ENCODE measurements at regions not wholly inside any gene's neighbourhood (a gene's known extent, or its start where the extent isn't known, plus 50 kb on each side); places are given as distances from the start of the nearest gene placed in this dataset.

DNA sequence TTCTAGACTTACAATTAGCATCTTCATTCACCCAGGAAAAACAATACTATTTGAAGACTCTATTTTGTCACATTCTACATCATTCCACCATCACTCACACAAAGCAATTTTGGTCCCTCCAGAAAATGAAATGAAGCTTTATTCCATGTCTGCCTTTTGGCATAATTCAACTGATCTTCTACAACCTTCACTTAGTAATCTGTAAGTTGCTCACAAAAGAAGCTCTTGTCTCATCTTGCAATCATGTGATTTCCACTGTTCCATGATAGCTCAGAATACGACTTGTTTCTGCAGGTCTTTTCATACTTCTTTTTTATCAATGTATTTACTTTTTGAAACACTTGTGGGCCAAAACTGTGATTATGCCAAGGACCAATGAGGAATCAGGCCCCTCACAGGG, 261.9 kb upstream of the NR4A3 start:
- no peak for DNase-seq

DNA sequence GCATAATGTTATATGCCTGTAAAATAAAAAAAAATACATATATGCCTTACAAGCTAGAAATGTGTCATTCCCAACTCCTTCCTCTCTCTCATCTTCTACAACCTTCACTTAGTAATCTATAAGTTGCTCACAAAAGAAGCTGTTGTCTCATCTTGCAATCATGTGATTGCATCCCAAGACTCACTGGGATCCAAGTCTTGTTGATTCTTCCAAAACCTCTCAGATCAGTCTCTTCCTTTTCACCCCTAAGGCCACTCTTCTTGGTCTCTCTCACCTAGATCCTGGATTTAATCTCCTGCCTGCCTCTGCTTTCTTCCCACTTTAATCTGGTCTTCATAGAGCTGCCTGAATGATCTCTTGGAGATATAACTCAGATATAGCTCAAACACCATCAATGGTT, 261.1 kb upstream of the NR4A3 start:
- no peak for DNase-seq

DNA sequence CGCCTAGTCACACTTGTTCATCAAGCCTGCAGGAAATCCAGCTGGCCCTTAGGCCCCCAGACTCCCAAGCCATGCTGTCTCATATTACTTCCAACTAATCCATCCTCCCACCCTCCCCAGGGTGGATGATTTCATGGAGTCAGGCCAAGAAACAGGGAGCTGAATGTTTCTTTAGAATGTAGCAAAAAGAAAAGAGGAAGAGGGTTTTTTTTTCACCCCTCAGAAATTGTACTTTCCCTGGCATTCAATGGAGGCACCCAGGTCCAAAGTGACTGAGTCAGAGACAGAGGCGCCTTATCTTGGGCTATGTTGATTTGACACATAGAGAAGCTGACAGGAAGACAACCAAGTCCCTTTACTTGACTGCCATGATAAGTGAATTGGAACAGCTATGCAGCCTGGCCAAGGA, 260.2 kb upstream of the NR4A3 start:
- no peak for DNase-seq

DNA sequence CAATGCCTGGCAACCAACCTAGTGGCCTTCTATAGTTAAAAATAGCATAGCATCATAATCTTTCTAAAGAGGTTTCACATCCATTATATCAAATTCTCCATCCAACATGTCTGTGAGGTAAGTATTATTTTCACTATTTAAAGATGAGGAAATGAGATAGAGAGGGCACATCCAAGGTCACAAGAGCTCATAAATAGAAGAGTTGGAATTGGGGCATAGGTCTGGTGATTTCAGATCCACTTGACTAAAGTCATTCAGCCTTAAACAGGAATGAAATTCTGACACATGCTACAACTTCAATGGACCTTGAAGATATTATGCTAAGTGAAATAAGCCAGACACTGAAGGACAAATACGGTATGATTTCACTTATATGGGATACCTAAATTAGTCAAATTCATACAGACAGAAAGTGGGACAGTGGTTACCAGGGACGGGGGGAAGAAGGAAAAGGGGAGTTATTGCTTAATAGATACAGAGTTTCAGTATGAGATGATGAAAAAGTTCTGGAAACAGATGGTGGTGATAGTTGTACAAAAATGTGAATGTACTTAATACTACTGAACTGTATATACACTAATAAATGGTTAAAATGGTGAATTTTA, 259.6 kb upstream of the NR4A3 start:
- DNase-seq = no peak

DNA sequence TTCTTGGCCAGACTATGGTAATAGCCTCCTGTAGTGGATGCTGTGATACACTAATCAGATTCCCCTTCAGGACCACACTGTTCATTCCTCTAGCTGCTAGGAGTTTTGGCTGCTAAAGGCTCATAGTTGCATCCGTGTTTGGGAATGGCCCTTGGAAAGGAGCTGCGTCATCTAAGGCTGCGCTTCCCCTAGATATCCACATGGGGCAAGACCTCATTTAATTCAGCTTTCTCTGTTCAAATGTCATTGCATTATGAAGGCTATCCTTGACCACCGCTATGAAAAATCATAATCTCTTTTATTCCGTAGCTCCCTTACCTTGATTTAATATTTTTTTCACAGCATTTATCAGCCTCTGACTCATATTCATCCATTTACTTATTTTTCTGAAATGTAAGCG, 258.3 kb upstream of the NR4A3 start:
- DNase-seq = no peak

DNA sequence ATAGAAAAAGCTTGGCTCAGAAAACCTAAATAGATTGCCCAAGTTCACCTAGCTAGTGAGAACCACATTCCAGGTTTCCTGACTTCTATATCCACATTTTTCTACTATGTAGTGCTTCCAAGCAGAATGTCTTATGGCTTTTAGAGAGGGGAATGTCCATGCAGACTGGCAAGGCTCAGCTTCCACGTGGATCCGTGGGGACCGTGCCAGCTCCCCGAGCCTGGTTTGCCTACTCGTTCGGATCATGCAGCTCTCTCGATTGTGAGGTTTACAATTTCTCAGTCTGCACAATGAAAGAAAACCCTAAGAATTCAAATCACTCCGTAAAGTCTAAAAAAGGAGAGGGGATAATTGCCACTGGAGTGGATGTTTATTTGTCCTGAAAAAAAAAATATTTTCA, 256.5 kb upstream of the NR4A3 start:
- no peak for DNase-seq

DNA sequence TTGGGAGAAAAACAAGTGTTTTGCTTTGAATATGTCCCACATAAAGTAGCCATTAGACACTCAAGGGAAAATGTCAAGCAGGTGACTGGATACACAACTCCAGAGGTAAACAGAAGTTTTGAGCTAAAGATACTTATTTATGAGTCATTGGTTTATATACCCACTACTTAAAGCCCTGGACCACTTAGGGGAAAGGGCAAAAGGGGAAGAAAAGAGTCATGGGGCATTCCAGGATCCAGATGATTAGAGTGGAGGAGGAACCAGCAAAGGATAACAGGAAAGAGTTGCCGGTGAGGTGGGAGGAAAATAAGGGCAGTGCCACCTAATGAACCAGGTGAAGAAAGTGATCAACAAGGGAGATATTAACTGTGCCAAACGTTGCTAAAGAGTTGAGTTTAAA, 254.2 kb upstream of the NR4A3 start:
- no peak for DNase-seq

DNA sequence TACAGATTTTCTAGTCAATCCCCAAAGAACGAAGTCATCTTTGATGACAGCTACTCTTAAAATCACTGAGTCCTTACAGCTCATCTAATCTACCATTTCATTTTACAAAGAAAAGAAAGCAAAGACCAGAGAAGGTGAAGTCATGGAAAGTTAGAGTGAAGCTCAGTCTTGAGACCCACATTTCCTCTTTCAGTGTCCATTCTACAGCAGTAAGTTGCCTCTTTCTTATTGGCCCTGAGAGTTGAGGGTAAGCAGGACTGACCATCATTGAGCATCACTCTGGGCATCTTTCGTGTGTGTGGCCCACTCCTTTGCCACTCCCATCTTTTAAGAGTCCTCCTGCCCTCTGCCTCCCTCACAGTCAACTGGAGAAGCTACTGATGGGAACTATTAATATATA, 251.8 kb upstream of the NR4A3 start:
- DNase-seq = no peak

DNA sequence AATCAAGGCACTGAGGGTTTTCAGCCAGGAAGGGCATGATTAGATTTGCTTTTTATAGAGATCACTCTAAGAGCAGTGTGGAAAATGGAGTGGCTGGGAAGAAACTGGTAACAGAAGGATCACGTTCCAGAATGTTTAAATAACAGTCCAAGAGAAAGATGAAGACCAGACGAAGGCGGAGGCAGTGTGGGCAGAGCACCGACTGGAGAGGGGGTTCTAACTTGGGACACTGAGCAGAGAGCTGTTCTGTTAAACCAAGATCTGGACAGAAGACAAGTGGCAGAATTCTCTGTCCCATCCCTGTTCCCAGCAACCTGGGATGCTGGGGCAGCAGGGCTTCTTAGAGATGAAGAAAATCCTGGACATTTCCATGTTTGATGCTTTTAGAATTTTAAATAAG, 249.1 kb upstream of the NR4A3 start:
- DNase-seq = no peak

DNA sequence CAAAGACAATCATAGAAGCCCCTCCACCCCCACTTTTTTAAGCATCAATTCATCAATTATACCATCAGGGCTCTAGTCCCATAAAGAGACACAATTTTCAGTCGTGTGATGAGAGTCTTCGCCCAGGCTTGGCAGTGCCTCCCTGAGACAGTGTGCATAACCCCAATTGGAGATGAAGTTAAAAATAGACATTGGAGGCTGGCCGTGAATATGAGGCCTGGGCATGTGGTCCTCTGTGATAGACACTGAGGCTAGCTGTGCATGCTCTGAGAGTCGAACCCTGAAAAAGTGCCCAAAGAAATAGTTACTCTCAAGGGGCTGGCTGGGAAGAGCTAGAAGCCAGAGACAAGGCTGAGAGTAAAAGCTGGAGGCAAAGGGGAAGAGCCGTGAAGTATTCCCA, 248.6 kb upstream of the NR4A3 start:
- no peak for DNase-seq

DNA sequence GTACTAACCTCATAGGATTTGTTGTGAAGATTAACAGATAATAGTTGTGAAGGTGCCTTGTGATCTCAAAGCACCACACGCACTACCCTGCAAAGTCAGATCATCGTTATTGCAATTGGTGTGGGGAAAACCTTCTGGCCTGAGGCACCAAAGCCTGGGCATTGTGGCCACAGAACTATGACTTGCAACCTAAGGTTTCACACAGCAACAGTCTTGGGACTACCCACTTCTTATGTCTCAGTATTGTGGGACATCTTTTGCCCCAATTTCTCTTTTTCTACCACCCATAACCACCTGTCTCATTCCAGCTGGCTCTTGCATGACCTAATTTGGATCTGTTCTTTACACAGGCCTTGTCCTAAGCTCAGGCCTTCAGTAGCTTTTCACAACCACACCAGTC, 247.8 kb upstream of the NR4A3 start:
- DNase-seq = no peak

DNA sequence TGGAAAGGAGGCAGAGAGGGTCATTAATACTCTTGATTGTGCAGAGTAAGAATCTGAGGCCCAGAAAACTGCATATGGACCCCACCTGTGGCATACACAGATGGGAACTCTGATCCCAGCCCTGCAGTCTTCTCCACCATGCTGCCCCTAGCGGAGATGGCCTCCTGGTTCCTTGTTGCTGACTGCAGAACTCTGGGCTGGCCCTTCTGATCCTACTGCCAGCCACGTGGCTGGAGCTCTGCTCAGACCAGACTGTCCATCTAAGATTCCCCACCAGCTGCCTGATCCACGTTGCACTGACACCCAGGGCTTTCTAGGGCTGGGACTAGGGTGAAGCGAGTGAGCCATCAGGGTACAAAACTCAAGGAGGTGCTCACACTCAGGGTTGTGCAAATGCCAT, 245.7 kb upstream of the NR4A3 start:
- DNase-seq = no peak

DNA sequence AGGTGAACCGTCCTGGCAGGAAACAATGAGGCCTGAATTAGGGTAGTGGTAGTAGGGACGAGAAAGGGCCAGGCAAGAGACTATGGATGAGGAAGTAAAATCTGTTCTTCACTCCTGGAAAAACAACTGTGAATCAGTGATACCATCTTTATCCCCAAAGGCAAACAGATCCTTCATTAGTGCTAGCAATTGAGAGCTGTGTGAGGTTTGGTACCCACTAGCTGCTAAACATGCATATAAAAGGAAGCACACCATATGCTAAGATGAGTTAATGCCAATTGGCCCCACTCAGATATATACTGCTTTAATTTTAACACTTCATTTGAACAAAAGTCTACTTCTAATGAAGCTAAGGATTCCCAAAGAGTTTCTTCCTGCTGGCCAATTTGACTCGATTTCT, 244.8 kb upstream of the NR4A3 start:
- no peak for DNase-seq

DNA sequence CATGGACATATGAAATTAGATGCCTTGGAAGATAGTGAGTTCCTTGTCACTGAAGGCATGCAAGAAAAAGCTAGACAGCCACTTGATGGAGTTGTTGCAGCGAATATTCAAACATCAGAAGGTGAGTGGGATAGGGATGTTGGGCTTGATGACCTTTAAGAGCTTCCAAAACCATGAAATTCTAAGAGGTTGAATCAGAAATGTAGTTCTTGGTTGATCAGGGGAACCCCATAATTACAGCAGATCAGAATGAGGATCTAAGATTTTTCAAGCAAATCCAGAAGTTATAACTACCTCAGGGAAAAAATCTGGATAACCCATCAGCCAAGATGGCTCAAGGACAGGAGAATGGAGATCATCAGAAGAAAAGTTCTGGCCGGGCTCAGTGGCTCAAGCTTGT, 244.3 kb upstream of the NR4A3 start:
- no peak for DNase-seq

DNA sequence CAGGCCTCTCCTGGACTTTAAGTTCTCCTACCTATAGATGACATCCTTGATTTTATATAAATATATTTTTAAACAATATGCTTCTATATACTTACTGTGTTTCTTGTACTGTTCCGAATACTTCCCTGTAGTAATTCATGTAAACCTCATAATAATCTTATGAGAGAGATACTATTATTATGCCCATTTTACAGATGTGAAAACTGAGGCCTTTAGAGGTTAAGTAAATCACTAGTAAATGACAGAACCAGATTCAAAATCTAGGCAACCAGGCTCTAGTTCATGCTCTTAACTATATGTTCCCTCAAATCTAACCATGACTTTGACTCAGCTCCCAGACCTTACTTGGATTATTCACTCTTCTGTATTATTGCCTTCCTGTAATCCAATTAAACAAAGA, 243.0 kb upstream of the NR4A3 start:
- no peak for DNase-seq

DNA sequence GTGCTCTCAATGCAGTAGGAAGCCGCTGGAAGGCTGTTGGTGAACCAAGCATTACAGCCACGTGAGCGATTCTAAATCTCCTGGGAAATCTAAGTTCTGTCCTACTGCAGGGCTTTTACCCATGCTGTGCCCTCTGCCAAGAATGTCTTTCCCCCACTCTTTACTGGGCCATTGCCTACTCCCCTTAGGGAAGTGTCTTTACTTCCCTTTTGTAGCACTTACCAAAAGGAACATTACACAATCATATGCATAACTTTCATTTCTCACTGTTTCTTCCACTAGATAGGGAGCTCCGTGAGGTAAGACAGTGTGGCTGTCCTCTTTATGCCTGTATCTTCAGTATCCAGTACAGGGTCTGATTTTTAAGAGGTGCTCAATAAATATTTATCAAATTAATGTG, 241.7 kb upstream of the NR4A3 start:
- DNase-seq = no peak

DNA sequence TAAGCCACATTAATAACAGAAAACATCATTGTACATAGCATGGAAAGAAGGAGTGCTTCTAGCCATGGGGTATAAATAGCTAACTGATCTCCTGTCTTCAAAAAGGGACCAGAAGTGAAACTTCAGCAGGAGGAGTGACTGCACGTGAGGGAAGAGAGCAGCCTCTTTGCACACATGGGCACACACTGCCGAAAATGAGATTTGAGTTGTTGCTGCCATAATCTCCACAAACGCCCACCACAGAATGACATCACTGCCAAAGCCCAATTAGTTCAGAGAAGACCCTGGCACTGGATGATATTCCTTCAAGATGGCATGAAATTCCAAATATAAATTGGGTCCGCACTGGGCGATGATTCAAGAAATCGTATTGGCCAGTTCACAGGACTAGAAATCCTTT, 238.9 kb upstream of the NR4A3 start:
- no peak for DNase-seq

DNA sequence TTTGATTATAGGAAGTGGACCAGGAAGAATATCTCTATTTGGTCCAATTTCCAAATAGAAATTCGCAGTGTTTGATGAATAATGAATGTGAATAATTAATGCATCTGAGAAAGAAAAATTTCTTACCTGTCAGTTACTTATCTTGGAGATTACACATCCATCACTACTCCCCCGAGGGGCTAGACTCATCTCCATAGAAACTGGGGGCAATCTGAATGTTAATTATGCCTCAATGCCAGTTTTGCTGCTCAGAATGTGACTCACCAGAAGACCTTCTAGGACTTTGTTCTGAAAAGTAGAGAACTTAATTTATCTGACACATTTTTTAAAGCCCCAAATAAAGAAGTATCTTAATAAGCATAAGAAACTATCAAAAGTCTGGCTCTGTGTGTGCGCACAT, 233.4 kb upstream of the NR4A3 start:
- no peak for DNase-seq

DNA sequence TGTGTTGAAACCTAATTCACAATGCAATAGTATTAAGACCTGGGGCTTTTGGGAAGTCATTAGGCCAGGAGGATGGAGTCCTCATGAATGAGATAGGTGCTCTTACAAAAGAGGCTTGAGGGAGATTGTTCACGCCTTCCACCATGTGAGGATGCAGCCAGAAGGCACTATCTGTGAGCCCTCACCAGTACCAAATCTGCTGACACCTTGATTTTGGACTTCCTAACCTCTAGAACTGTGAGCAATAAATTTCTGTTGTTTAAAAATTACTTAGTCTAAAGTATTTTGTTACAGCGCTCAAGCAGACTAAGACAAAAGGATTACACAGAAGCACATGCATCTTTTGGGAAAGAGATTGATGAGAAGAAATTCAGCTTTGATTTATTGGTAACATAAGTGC, 232.9 kb upstream of the NR4A3 start:
- no peak for DNase-seq

DNA sequence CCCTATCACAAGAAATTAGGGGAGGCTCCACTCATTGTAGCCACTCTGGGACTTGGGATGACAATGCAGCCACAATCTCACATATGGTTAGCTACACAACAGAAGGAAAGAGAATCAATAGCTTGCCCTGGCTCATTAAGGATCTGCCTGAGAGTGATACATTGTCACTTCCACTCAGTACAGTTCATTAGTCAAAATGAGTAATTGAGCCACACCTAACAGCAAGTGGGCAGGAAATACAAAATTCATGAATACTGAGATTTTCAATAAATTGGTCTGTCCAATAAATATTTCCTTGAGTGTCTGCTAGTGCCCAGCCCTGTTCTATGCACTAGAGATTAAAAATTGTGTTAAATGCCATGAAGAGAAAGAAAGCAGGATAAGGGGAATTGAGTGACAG, 231.3 kb upstream of the NR4A3 start:
- no peak for DNase-seq

DNA sequence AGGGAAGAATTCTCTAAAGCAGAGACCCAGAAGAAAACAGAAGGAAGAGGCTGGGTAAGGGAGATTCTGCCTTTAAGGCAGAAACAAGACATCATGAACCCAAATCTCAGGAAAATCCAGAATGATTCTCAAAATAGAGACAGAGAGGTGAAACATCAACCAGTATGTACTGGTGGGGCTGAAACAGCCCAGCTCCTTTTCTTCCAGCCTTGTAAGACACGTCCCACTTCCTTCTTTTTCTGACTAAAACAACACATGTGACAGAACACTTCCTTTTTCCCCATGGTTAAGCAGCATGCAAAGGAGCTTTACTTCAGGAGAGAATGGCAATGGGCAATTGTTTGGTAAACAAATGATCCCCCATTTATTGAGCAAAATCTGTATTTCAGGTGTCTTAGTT, 230.8 kb upstream of the NR4A3 start:
- no peak for DNase-seq

DNA sequence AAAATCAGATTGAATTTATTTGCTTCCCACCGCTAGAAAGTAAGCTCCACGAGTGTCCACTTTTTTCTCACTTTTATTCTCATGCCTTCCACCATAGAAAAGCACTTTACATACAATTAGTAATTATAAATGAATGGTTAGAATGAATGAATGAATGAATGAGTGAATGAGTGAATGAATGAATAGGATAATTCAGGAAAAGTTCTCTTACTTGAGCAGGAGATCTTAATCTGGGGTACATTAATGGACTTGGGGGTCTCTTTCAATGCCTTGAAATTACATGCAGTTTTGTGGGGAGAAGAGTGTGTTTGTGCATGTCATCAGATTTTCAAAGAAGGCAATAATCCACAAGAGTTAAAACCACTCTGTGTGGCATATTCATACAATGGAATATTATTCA, 229.9 kb upstream of the NR4A3 start:
- DNase-seq = no peak

DNA sequence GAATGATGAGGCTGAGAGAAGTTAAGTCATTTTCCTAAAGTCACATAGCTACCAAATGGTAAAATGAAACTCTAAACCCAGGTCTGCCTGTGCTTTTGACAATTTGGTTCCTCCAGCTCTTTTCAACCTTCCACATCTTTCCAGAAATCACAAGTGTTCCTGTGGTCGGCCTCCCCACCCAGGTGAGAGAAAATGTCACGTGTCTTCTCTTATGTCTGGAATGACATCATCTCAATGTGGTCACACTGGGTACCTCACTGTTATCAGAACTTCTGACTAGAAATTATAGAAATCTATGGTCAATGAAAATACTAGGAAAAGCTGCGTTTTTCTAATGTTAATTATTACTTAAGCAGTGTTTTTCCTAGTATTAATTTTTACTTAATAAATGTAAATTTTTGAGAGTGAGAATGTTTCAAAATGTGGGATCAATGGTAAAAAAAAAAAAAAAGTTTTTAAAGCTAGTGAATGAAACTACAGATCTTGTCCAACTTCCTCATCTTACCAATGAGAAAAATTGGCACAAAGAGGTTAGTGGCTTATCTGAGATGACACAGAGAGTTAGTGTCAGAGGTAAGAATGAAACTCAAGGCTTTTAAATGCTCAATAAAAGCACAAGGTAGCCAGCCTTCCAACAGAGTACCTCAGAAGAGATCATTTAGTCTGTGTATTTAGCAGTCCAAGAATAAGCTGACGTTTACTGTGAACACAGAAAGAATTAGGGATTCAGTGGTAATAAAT, 228.7 kb upstream of the NR4A3 start:
- DNase-seq = no peak

DNA sequence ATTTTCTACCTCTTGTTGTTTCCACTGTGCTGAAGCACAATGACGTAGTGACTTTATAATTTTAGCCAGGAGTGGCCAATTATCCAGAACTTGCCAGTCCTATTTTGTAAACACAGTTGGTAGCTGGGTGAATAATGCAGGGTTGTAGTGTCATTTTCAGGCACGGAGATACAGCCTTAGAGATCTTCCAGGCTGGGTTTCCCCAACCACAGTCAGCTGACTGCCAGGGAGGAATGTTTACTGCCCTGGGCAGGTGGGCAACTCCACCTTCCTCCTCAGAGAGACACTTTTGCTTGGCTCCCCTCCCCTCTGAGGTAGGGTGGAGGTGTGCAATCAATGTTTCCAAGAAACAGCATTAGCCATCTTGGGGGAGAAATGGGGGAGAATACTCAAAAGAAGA, 228.1 kb upstream of the NR4A3 start:
- no peak for DNase-seq

DNA sequence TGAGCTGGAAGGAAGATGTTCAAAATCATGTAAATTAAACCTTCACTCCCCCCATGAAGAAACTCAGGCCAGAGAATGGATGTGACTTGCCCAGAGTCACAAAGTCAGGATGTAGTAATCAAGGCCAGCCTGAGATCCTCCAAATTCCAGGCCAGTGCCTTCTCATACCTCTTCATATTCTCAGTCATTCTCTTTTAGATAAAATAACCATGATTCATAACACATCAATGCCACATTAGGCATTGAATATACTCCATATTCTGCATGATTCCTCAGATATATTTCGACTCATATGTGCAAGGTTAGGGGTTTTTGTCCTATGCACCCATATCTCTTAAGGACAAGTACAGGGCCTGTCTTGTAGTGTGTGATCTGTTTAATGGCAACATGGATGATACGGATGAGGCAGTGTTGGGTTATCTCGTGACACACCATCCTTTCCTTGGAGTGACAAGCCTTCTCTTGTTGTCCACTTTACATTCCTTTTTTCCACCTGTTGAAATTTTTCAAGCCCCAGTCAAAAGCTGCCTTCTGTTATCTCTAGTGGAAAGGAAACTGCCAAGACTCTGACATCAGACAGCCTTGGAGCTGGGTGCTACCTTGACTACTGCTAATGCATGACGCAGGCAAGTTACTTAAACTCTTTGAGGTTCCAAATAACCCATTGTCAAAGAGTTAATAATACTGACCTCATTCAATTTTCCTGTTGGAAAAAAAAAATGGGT, 227.5 kb upstream of the NR4A3 start:
- no peak for DNase-seq
